Smooth muscle cell (in vitro differentiated cells): ENCODE measurements at regions not wholly inside any gene's neighbourhood (a gene's known extent, or its start where the extent isn't known, plus 50 kb on each side); places are given as distances from the start of the nearest gene placed in this dataset.
"Not testable (repeated sequence)": the region's sequence is repeated elsewhere in the genome, so short reads cannot be mapped to it uniquely, and the experiment has no call there.

Experiments used
- DNase-seq: peaks from one replicate; lab custom pipeline; 2025; ENCODE audit not compliant: unreplicated experiment; lab: John Stamatoyannopoulos, UW
- H2AFZ ChIP-seq: fragments of 200-600 bp; sonication (generic); 2 replicates; pipeline ENCODE4 v1.6.0; 2016; ENCODE audit warnings: antibody characterized with exemption, low read depth, mild to moderate bottlenecking
- H3F3A ChIP-seq: fragments of 200-600 bp; sonication (generic); 2 replicates; pipeline ENCODE4 v1.6.0; 2017; ENCODE audit warnings: antibody characterized with exemption, low read depth
- H3K27ac ChIP-seq: fragments of 200-600 bp; sonication (generic); 2 replicates; pipeline ENCODE4 v1.5.1; 2016; ENCODE audit warnings: low read depth, mild to moderate bottlenecking
- H3K27me3 ChIP-seq: fragments of 200-600 bp; sonication (generic); 2 replicates; pipeline ENCODE4 v1.6.1; 2016; ENCODE audit warnings: low read depth, mild to moderate bottlenecking
- H3K36me3 ChIP-seq: fragments of 200-600 bp; sonication (generic); 2 replicates; pipeline ENCODE4 v1.5.1; 2016; ENCODE audit warnings: low read depth
- H3K4me1 ChIP-seq: fragments of 200-600 bp; sonication (generic); 2 replicates; pipeline ENCODE4 v1.5.1; 2016; ENCODE audit warnings: low read depth
- H3K4me2 ChIP-seq: fragments of 200-600 bp; sonication (generic); 2 replicates; pipeline ENCODE4 v1.6.0; 2016; ENCODE audit warnings: mild to moderate bottlenecking
- H3K4me3 ChIP-seq: fragments of 200-600 bp; sonication (generic); 2 replicates; pipeline ENCODE4 v1.5.1; 2016; ENCODE audit warnings: mild to moderate bottlenecking
- H3K79me2 ChIP-seq: fragments of 200-600 bp; sonication (generic); 2 replicates; pipeline ENCODE4 v1.6.0; 2016; ENCODE audit warnings: low read depth, mild to moderate bottlenecking
- H3K9ac ChIP-seq: fragments of 200-600 bp; sonication (generic); 2 replicates; pipeline ENCODE4 v1.6.0; 2016; ENCODE audit warnings: low read depth
- H3K9me3 ChIP-seq: fragments of 200-600 bp; sonication (generic); replicated peaks from 2 replicates; pipeline ENCODE4 v1.5.1; 2016; ENCODE audit warnings: low read depth
- H4K20me1 ChIP-seq: fragments of 200-600 bp; sonication (generic); 2 replicates; pipeline ENCODE4 v1.6.0; 2016; ENCODE audit warnings: low read depth
- WGBS: methylation state at CpG from one replicate; pipeline ENCODE4 v1.1.7; 2016; ENCODE audit warnings: low lambda C conversion rate; 5-methylcytosine and 5-hydroxymethylcytosine counted together

DNA sequence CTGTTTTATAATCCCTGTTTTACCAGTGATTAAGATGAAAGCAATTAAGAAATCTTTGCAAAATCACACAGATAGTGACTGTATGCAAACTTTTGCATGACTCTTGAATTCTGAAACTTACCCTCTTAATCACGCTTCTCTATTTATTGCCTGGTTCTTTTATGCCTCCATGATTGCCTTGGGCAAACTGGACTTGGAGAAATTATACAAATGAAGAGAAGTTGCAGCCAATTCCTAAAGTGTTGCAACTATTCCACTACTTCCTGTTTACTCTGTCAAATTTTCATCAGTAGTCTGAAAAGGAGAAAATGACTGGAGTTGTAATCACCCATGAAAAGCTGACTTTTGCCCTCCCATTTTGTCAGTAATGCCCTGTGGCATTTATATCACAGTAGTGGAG is 1869.9 kb downstream of the KHDRBS2 start:
- H3K9me3 ChIP-seq, H3F3A ChIP-seq, H2AFZ ChIP-seq, H3K36me3 ChIP-seq, H3K4me3 ChIP-seq, H3K4me2 ChIP-seq, H3K27ac ChIP-seq, H3K27me3 ChIP-seq, H3K4me1 ChIP-seq, H3K9ac ChIP-seq, H4K20me1 ChIP-seq, DNase-seq, H3K79me2 ChIP-seq: not testable (repeated sequence)
- 86% methylated on average over 1 of the region's 1 CpG for WGBS

DNA sequence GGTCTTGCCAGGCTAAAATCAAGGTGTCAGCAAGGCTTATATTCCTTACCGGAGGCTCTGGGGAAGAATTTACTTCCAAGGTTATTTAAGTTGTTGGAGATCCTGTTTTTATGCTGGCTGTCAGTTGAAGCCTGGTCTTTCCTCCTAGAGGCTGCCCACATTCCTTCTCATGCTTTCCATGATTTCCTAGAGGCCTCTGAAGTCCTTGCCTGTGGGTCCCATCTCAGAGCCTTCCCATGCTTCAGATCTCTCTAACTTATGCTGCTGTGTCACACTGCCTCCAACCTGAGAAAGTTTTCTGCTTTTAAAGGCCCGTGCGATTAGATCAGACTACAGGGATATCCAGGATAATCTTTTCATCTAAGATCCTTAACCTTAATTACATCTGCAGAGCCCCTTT is 1877.3 kb downstream of the KHDRBS2 start:
- not testable (repeated sequence) for H3K9ac ChIP-seq, H2AFZ ChIP-seq, H3K36me3 ChIP-seq, H4K20me1 ChIP-seq, H3F3A ChIP-seq, H3K4me2 ChIP-seq, H3K79me2 ChIP-seq, H3K4me3 ChIP-seq, H3K27me3 ChIP-seq, DNase-seq, H3K9me3 ChIP-seq, H3K27ac ChIP-seq, H3K4me1 ChIP-seq
- WGBS: 84% methylated on average over 3 of the region's 3 CpGs

DNA sequence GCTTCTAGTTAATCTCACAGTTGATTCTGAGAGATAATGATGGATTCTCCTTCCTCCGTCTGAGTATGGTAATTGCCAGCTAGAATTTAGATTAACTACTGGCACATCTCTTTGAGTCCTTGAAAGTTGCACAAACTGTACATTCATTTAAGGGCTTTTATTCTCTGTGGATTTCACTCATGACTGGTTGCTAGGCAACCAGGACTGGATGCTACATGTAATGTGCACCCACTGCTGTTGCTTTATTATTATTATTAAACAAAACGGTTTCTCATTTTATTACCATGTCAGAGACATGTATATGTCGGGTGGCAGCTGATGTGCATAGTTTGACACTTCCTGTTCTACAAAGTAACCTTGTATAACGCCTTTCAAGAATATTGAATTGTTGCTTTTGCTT is 1882.8 kb downstream of the KHDRBS2 start:
- 80% methylated on average over 4 of the region's 4 CpGs for WGBS
- H3K9ac ChIP-seq, H3K4me2 ChIP-seq: not testable (repeated sequence)

DNA sequence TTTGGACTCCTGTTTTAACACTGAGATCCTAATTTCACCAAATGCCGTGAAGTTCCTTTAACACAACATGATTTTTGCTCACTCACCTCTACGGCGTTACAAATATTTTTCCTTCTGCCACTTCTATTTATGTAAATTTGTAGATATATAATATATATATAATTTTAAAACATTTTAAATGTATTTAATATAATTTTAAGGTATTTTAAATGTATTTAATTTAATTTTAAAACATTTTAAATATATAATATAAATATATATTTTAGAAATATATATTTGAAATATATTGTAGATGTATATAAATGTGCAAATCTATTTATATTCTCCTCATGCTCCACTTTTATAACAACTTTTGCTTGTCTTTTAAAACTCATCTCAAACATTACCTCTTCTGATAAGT is 1883.5 kb downstream of the KHDRBS2 start:
- H3K9me3 ChIP-seq, H3K9ac ChIP-seq, H3K27me3 ChIP-seq, H3F3A ChIP-seq, H3K36me3 ChIP-seq, H2AFZ ChIP-seq, H3K27ac ChIP-seq, H3K4me3 ChIP-seq, DNase-seq, H3K4me1 ChIP-seq, H3K79me2 ChIP-seq, H4K20me1 ChIP-seq, H3K4me2 ChIP-seq: not testable (repeated sequence)
- WGBS: 96% methylated on average over 3 of the region's 3 CpGs

More for the DNA sequence above, 1882.8 kb downstream of the KHDRBS2 start:
- not testable (repeated sequence) for H3K4me3 ChIP-seq, DNase-seq, H3K79me2 ChIP-seq, H3K36me3 ChIP-seq, H3K4me1 ChIP-seq, H3K9me3 ChIP-seq, H3F3A ChIP-seq, H2AFZ ChIP-seq, H3K27me3 ChIP-seq, H3K27ac ChIP-seq, H4K20me1 ChIP-seq

DNA sequence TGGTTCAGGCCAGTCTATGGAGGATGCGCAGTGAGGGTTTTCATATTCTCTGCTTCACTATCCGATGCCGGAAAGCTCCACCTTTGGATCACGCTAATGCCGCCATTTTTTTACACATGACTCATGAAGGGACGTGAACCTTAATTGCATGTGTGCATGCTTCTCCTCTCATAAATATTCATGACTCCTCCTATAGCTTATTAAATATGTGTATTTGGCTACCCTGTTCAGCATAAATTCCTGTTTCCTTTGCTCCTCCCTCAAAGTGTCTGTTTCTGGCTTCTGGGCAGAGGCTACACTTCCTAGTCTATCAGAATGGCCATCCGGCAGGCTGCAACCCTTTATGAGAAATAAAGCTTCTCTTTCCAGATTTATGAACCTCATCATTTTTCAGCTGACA is 1890.8 kb downstream of the KHDRBS2 start:
- not testable (repeated sequence) for H4K20me1 ChIP-seq, H2AFZ ChIP-seq, H3K4me1 ChIP-seq, H3K9ac ChIP-seq, H3K9me3 ChIP-seq, H3K36me3 ChIP-seq, H3K27ac ChIP-seq, H3K4me2 ChIP-seq, H3F3A ChIP-seq, DNase-seq, H3K27me3 ChIP-seq, H3K4me3 ChIP-seq, H3K79me2 ChIP-seq
- 83% methylated on average over 7 of the region's 7 CpGs for whole genome bisulfite sequencing

DNA sequence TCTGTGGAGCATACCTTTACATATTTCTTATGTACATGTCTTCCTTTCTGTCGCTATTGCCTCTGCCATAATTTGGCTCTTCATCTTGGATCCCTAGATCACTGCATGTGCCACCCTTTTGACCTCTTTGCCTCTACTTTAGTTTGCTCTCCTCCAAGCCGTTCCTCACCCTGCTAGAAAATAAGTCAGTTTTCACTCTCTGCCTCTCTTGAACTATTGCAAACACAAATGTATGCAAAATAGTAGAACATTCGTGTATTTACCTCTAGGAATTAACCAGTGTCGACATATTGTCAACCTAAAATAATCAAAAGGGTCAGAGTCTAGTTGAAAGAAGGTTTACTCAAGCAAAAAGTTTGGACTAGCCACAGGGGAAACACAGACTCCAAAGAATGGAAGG is 1893.1 kb downstream of the KHDRBS2 start:
- 90% methylated on average over 4 of the region's 4 CpGs for WGBS

DNA sequence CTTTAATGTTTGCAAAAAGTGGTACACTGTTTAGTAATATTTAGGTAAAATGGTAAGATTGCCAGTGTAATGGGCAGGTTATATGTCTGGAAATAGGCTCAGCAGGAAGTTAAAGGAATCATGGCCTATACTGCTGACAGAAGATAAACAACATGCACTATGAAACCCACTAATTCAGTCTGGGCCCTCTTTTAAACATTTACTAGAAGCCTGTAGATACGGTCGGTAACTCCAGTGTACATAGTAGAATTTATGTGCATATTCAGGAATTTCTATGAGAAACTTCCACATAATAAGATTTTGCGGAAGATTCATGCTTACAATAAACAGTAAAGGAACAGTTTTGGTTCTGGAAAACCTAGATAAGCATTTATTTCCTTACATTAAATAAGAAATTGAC is 1896.9 kb downstream of the KHDRBS2 start:
- H3K27me3 ChIP-seq, DNase-seq, H4K20me1 ChIP-seq, H3K27ac ChIP-seq, H3K4me3 ChIP-seq, H3K79me2 ChIP-seq, H3F3A ChIP-seq, H3K36me3 ChIP-seq, H3K9ac ChIP-seq, H3K4me2 ChIP-seq, H2AFZ ChIP-seq, H3K9me3 ChIP-seq, H3K4me1 ChIP-seq: not testable (repeated sequence)
- WGBS: 68% methylated on average over 3 of the region's 3 CpGs

More for the DNA sequence above, 1893.1 kb downstream of the KHDRBS2 start:
- not testable (repeated sequence) for H3K79me2 ChIP-seq, H3K27ac ChIP-seq, H3K27me3 ChIP-seq, H3F3A ChIP-seq, H4K20me1 ChIP-seq, H3K4me1 ChIP-seq, H3K9me3 ChIP-seq, H3K9ac ChIP-seq, H2AFZ ChIP-seq, H3K4me3 ChIP-seq, H3K36me3 ChIP-seq, DNase-seq, H3K4me2 ChIP-seq

DNA sequence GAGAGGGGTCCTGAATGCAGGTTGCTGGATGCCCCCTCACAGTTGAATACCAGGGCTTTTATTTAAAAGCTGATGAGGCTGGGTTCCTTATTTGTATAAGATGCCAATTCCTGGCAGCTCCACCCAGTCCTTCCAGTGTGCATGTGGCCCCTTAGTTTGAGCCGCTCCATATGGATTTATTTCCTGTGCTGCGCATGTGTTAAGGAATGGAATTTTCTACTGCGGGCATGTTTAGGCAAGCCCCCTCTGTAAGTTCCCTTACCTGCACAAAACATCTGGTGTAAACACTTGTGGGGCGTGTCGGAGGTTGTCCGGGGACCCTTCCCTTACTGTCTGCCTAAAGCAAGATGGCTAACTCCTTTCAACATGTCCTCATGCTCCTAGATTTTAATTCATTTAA is 1901.4 kb downstream of the KHDRBS2 start:
- H3K36me3 ChIP-seq, H3K27ac ChIP-seq, H2AFZ ChIP-seq, H3K4me2 ChIP-seq, H3K4me1 ChIP-seq, H4K20me1 ChIP-seq, H3K79me2 ChIP-seq, H3K9ac ChIP-seq, H3K4me3 ChIP-seq, H3F3A ChIP-seq, DNase-seq, H3K27me3 ChIP-seq, H3K9me3 ChIP-seq: not testable (repeated sequence)
- WGBS: 68% methylated on average over 6 of the region's 6 CpGs

DNA sequence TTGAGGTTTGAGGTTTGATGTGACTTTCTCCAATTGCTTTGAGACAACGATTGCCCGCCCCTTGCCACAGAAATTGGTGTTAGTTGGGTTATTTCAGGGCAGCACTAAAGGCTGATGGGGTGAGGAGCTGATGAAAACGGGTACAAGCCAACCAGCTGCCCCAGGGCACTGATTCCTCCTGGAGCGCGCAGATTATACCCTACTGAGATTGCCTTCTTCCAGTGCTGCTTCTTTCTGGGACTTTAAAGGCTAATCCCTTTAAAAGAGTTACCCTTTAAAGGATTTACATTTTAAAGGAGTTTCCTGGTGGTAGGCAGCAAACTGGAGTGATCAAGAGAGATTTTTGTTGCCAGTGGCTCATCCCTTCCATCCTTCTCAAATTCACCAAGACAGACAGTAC is 1903.3 kb downstream of the KHDRBS2 start:
- H4K20me1 ChIP-seq, H3K27me3 ChIP-seq, DNase-seq, H3K4me1 ChIP-seq, H3K36me3 ChIP-seq, H3K27ac ChIP-seq, H3K79me2 ChIP-seq, H3K4me3 ChIP-seq, H3K4me2 ChIP-seq, H3K9me3 ChIP-seq, H3K9ac ChIP-seq, H3F3A ChIP-seq, H2AFZ ChIP-seq: not testable (repeated sequence)
- 46% methylated on average over 5 of the region's 5 CpGs for WGBS
